ENCODE measurements at regions not wholly inside any gene's neighbourhood (a gene's known extent, or its start where the extent isn't known, plus 50 kb on each side); places are given as distances from the start of the nearest gene placed in this dataset.

DNA sequence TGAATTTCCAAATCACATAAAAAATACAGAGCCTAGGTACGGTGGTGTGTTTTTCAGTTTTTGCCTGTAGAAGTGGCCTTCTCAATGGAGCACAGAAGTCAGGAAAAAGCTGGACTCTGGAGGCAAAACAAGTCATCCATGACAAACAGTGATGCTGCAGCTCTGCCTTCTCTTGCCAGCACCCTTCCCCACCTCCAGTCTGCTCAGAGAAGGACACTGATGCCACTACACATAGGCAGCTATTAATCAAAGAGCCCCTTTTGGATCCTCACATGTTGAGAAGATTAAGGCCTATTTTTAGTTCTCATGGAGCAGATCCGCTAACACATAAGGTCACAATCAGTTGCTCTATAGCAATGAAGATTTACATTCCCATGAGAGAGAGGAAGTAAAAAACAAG, 181.6 kb upstream of the GALNT5 start:
- TF ChIP-seq POLR2A (IDR thresholded peaks at IDR 0.05), result no peak
- TF ChIP-seq, protein P1, sequence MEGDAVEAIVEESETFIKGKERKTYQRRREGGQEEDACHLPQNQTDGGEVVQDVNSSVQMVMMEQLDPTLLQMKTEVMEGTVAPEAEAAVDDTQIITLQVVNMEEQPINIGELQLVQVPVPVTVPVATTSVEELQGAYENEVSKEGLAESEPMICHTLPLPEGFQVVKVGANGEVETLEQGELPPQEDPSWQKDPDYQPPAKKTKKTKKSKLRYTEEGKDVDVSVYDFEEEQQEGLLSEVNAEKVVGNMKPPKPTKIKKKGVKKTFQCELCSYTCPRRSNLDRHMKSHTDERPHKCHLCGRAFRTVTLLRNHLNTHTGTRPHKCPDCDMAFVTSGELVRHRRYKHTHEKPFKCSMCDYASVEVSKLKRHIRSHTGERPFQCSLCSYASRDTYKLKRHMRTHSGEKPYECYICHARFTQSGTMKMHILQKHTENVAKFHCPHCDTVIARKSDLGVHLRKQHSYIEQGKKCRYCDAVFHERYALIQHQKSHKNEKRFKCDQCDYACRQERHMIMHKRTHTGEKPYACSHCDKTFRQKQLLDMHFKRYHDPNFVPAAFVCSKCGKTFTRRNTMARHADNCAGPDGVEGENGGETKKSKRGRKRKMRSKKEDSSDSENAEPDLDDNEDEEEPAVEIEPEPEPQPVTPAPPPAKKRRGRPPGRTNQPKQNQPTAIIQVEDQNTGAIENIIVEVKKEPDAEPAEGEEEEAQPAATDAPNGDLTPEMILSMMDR (IDR thresholded peaks at IDR 0.05), result no peak
